ENCODE measurements at regions not wholly inside any gene's neighbourhood (a gene's known extent, or its start where the extent isn't known, plus 50 kb on each side); places are given as distances from the start of the nearest gene placed in this dataset.

GRCh38 chr17:65442691-65443090 is 118.8 kb downstream of the AXIN2 start:
- no peak for DNase-seq

GRCh38 chr17:65442250-65442649 is 119.2 kb downstream of the AXIN2 start:
- no peak for DNase-seq

GRCh38 chr17:65441053-65441605 is 120.3 kb downstream of the AXIN2 start:
- no peak for DNase-seq

GRCh38 chr17:65438708-65439294 is 122.6 kb downstream of the AXIN2 start:
- DNase-seq, result peak in 1 of 2 donors; percentile 5

GRCh38 chr17:65438173-65438572 is 123.3 kb downstream of the AXIN2 start:
- no peak for DNase-seq

GRCh38 chr17:65436871-65437270 is 124.6 kb downstream of the AXIN2 start:
- no peak for DNase-seq

- no peak for DNase-seq
Observed at GRCh38 chr17:65434878-65435277, 126.6 kb downstream of the AXIN2 start.

- DNase-seq, result no peak
Observed at GRCh38 chr17:65434251-65434650, 127.2 kb downstream of the AXIN2 start.

- no peak for DNase-seq
Observed at GRCh38 chr17:65433592-65433991, 127.9 kb downstream of the AXIN2 start.

- no peak for DNase-seq
Observed at GRCh38 chr17:65433157-65433556, 128.3 kb downstream of the AXIN2 start.

- DNase-seq, result no peak
Observed at GRCh38 chr17:65431116-65431515, 130.3 kb downstream of the AXIN2 start.

GRCh38 chr17:65430209-65430833 is 131.1 kb downstream of the AXIN2 start:
- DNase-seq, result no peak

GRCh38 chr17:65423346-65424140 is 137.9 kb downstream of the AXIN2 start:
- no peak for DNase-seq

- no peak for DNase-seq
Observed at GRCh38 chr17:65418622-65419021, 142.8 kb downstream of the AXIN2 start.

- no peak for DNase-seq
Observed at GRCh38 chr17:65417406-65418221, 143.8 kb downstream of the AXIN2 start.

- no peak for DNase-seq
Observed at GRCh38 chr17:65415991-65416390, 145.5 kb downstream of the AXIN2 start.

- DNase-seq, result no peak
Observed at GRCh38 chr17:65413390-65413789, 148.1 kb downstream of the AXIN2 start.

GRCh38 chr17:65409381-65409780 is 152.1 kb downstream of the AXIN2 start:
- no peak for DNase-seq

GRCh38 chr17:65408050-65408449 is 153.4 kb downstream of the AXIN2 start:
- DNase-seq, result no peak

GRCh38 chr17:65407017-65407416 is 154.4 kb downstream of the AXIN2 start:
- DNase-seq, result no peak

GRCh38 chr17:65406552-65406951 is 154.9 kb downstream of the AXIN2 start:
- DNase-seq, result no peak

- DNase-seq, result no peak
Observed at GRCh38 chr17:65405563-65405962, 155.9 kb downstream of the AXIN2 start.

GRCh38 chr17:65404761-65405160 is 156.7 kb downstream of the AXIN2 start:
- no peak for DNase-seq
